Thyroid gland (tissue), 4 donors: ENCODE measurements at regions not wholly inside any gene's neighbourhood (a gene's known extent, or its start where the extent isn't known, plus 50 kb on each side); places are given as distances from the start of the nearest gene placed in this dataset.
"Not testable (repeated sequence)": the region's sequence is repeated elsewhere in the genome, so short reads cannot be mapped to it uniquely, and the experiment has no call there.

Experiments used
- DNase-seq, 2 donors: peaks; one replicate each; pipeline ENCODE4 v3.0.0-alpha.2; 2019
- H3K27ac ChIP-seq, 3 donors: fragments of 200-600 bp; sonication (generic); 1 replicate in 2 of 3; 2 replicates in 1 of 3; pipeline ENCODE4 v1.5.1; 2016 to 2019; ENCODE audit warnings: mild to moderate bottlenecking in 1 of 3, moderate library complexity in 1 of 3
- H3K27me3 ChIP-seq: fragments of 200-600 bp; sonication (generic); one replicate; pipeline ENCODE4 v1.5.1; 2019
- H3K36me3 ChIP-seq, 2 donors: fragments of 200-600 bp; sonication (generic); one replicate each; pipeline ENCODE4 v1.5.1; 2016 to 2019
- H3K4me1 ChIP-seq, 2 donors: fragments of 200-600 bp; sonication (generic); one replicate each; pipeline ENCODE4 v1.5.1; 2017 to 2019
- H3K4me3 ChIP-seq, 3 donors: fragments of 200-600 bp; sonication (generic); replicated peaks in 1 of 3; 1 replicate in 2 of 3; 2 replicates in 1 of 3; pipeline ENCODE4 v1.5.1; 2016; ENCODE audit warnings: mild to moderate bottlenecking in 1 of 3
- H3K9me3 ChIP-seq: fragments of 200-600 bp; sonication (generic); one replicate; pipeline ENCODE4 v1.5.1; 2017
- POLR2A ChIP-seq, 2 donors: fragments of 450-650 bp; IDR thresholded peaks; one replicate each; pipeline ENCODE4 v1.6.1; 2017; ENCODE audit warnings: antibody characterized with exemption in 2 of 2, mild to moderate bottlenecking in 2 of 2, moderate library complexity in 1 of 2
- WGBS, 2 donors: methylation state at CpG; one replicate each; pipeline ENCODE4 v1.1.5; 2017; 5-methylcytosine and 5-hydroxymethylcytosine counted together
- intact Hi-C: fragments of 100-400 bp; cut with DNase I; formaldehyde crosslinking; loops from one replicate; pipeline ENCODE4 v1.15.1; 2023
- TF ChIP-seq, protein P1 (sequence below), 6 experiments: fragments of 200-600 bp in 3 of 6; fragments of 450-650 bp in 3 of 6; sonication (generic) in 3 of 6; IDR thresholded peaks; one replicate each; pipeline ENCODE4 v1.5.1; 2016 to 2019; ENCODE audit warnings: antibody characterized with exemption in 6 of 6, mild to moderate bottlenecking in 2 of 6, inconsistent platforms in 1 of 6, moderate library complexity in 1 of 6

DNA sequence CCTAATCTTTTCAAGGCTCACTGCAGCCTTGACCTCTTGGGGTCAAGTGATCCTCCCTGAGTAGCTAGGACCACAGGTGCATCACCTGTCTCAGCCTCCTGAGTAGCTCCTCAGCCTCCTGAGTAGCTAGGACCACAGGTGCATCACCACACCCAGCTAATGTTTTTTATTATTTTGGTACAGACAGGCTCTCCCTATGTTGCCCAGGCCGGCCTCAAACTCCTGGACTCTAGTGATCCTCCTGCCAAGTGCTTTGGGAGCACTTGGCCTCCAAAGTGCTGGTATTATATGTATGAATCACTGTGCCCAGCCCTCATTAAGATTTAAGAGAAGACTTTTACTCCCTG, 58.5 kb upstream of the S1PR1 start:
- H3K36me3 ChIP-seq: no peaks in the 10 kb centered on the region
- no peak overlapping the region for H3K27ac ChIP-seq
- no peak for DNase-seq
- no peak overlapping the region for H3K4me3 ChIP-seq
- H3K9me3 ChIP-seq: no peaks in the 10 kb centered on the region
- WGBS, 2 donors: 79 to 93% methylated on average over 1 of the region's 1 CpG
- H3K27me3 ChIP-seq: no peaks in the 10 kb centered on the region
- intact Hi-C loops: no loop called here
- no peaks in the 10 kb centered on the region for H3K4me1 ChIP-seq
- no peak for TF ChIP-seq POLR2A (IDR thresholded peaks at IDR 0.05)
- TF ChIP-seq, protein P1, sequence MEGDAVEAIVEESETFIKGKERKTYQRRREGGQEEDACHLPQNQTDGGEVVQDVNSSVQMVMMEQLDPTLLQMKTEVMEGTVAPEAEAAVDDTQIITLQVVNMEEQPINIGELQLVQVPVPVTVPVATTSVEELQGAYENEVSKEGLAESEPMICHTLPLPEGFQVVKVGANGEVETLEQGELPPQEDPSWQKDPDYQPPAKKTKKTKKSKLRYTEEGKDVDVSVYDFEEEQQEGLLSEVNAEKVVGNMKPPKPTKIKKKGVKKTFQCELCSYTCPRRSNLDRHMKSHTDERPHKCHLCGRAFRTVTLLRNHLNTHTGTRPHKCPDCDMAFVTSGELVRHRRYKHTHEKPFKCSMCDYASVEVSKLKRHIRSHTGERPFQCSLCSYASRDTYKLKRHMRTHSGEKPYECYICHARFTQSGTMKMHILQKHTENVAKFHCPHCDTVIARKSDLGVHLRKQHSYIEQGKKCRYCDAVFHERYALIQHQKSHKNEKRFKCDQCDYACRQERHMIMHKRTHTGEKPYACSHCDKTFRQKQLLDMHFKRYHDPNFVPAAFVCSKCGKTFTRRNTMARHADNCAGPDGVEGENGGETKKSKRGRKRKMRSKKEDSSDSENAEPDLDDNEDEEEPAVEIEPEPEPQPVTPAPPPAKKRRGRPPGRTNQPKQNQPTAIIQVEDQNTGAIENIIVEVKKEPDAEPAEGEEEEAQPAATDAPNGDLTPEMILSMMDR (IDR thresholded peaks at IDR 0.05): no peak

DNA sequence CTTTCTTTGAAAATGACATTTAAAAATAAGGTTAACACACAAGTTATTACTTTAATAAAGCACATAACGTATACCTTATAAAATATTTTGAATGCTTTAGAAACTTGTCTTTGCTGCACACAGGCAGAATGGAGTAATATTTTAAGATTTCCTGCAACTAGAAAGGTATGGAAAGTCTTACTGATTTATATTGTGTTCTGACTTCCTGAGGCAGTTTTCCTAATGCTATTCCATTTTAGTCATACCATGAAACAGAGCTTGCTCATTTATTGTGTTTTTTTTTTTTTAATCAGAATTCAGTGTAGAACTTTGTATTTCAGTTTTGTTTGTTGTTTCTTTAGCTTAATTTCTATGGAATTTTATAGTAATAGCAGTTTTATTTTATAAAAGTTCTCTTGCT, 60.9 kb upstream of the S1PR1 start:
- intact Hi-C loops: no loop called here
- H3K27ac ChIP-seq: no peak overlapping the region
- H3K27me3 ChIP-seq: no peaks in the 10 kb centered on the region
- H3K9me3 ChIP-seq: no peaks in the 10 kb centered on the region
- H3K4me3 ChIP-seq: no peak overlapping the region
- H3K4me1 ChIP-seq: no peaks in the 10 kb centered on the region
- 75 to 81% methylated on average over 1 of the region's 1 CpG for WGBS, 2 donors
- no peaks in the 10 kb centered on the region for H3K36me3 ChIP-seq
- no peak for TF ChIP-seq POLR2A (IDR thresholded peaks at IDR 0.05)
- TF ChIP-seq, protein P1 (IDR thresholded peaks at IDR 0.05): no peak
- DNase-seq: no peak

DNA sequence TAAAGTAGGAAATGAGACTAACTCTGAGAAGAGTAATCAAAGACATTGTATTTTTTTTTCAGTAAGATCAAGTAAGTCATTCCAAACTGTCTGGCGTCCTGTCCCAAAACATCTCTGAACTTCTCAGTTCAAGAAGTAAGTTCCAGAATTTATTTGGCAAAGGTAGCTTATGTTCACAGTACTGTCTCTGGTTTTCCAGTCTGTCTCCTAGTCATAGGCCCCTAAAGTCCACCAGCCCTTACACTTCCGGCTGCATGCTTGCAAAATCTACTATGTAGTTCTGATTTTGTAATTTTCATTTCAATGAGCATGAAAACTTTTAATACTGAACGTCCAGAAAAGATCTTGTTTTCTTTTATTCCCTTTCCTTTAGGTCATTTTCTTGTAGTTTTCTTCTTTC, 61.4 kb upstream of the S1PR1 start:
- no peak for DNase-seq
- intact Hi-C loops: no loop called here
- no peaks in the 10 kb centered on the region for H3K4me1 ChIP-seq
- H3K27me3 ChIP-seq: no peaks in the 10 kb centered on the region
- H3K36me3 ChIP-seq: no peaks in the 10 kb centered on the region
- H3K9me3 ChIP-seq: no peaks in the 10 kb centered on the region
- no peak overlapping the region for H3K4me3 ChIP-seq
- 59 to 62% methylated on average over 3 of the region's 3 CpGs for WGBS, 2 donors
- TF ChIP-seq POLR2A (IDR thresholded peaks at IDR 0.05): no peak
- TF ChIP-seq, protein P1 (IDR thresholded peaks at IDR 0.05): no peak
- no peak overlapping the region for H3K27ac ChIP-seq

DNA sequence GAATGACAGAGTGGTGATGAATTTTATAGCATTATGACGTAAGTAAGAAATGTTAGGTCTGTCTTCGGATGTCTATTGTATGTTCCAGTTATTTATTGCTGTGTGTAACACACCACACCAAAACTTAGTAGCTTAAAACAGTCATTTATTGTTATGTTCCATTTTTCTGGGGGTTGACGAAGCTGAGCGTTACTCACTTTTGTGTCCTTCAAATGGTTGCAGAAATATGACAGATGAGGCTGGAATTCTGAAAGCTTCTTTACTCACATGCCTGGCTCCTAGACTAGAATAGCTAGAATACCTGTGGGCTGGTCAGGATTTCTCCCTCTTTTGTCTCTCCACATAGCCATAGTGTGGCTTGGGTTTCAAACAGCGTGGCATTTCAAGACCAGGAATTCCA, 62.1 kb upstream of the S1PR1 start:
- intact Hi-C loops: no loop called here
- WGBS, 2 donors: 93 to 94% methylated on average over 5 of the region's 5 CpGs
- Histone ChIP-seq H3K36me3 (no peaks in the 10 kb centered on the region), H3K27me3 (no peaks in the 10 kb centered on the region), H3K4me1 (no peaks in the 10 kb centered on the region), H3K27ac (no peak overlapping the region), H3K9me3 (no peaks in the 10 kb centered on the region), H3K4me3 (no peak overlapping the region)
- no peak for DNase-seq
- TF ChIP-seq, protein P1 (IDR thresholded peaks at IDR 0.05): no peak
- TF ChIP-seq POLR2A (IDR thresholded peaks at IDR 0.05): no peak

DNA sequence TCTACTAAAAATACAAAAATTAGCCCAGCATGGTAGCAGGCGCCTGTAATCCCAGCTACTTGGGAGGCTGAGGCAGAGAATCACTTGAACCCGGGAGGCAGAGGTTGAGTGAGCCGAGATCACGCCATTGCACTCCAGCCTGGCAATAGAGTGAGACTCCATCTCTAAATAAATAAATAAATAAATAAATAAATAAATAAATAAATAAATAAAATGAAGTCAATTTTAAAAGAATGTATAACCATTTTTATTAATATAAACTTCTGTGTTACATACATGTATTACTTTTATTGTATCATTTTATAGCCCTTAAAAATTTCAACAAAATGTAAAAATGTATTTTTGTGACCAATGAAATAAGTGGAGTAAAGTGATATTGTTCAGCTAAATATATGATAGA, 62.5 kb upstream of the S1PR1 start:
- H3K4me3 ChIP-seq, H3K27ac ChIP-seq, H3K27me3 ChIP-seq, DNase-seq, H3K9me3 ChIP-seq, intact Hi-C loops, H3K36me3 ChIP-seq, H3K4me1 ChIP-seq: not testable (repeated sequence)
- WGBS, 2 donors: 96 to 98% methylated on average over 4 of the region's 4 CpGs

DNA sequence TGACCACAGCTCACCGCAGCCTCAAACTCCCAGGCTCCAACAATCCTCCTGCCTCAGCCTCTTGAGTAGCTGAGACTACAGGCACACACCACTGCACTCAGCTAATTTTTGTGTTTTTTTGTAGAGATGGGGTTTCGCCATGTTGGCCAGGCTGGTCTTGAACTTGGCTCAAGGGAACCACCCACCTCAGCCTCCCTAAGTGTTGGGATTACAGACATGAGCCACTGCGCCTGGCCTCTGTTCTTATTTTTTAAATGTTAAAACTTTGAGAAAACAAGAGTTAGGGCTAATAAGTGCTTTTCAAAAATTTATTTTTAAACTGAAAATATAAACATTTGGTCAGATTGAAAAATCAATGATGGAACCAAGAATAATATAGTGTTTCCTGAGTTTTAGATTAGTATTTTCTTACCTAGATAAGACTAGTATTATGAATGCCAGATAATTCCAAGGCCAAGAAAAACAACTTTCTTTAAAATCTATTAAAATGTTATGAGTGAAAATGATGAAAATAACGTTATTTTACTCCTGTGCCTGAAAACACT, 66.2 kb upstream of the S1PR1 start:
- TF ChIP-seq POLR2A (IDR thresholded peaks at IDR 0.05): no peak
- TF ChIP-seq, protein P1 (IDR thresholded peaks at IDR 0.05): no peak
- intact Hi-C loops: no loop called here
- H3K27ac ChIP-seq: no peak overlapping the region

More for the DNA sequence above, 66.2 kb upstream of the S1PR1 start:
- Histone ChIP-seq H3K4me3 (no peak overlapping the region), H3K36me3 (no peaks in the 10 kb centered on the region), H3K27me3 (no peaks in the 10 kb centered on the region), H3K9me3 (no peaks in the 10 kb centered on the region), H3K4me1 (no peaks in the 10 kb centered on the region)
- 85 to 87% methylated on average over 4 of the region's 4 CpGs for WGBS, 2 donors
- no peak for DNase-seq
